OCI-LY3 (cell line): ENCODE measurements at regions not wholly inside any gene's neighbourhood (a gene's known extent, or its start where the extent isn't known, plus 50 kb on each side); places are given as distances from the start of the nearest gene placed in this dataset.

Source experiments
- H2AFZ ChIP-seq: fragments of 200-600, 300-600 bp; shearing (Covaris generic); 2 replicates; pipeline ENCODE4 v1.6.0; 2014; ENCODE audit warnings: antibody characterized with exemption, low read depth, low read length
- H3K27ac ChIP-seq: fragments of 200-600, 300-600 bp; sonication (generic); 2 replicates; pipeline ENCODE4 v1.5.1; 2014; ENCODE audit warnings: mild to moderate bottlenecking, low read length, moderate library complexity, mixed read lengths
- H3K27me3 ChIP-seq: fragments of 200-600, 300-600 bp; sonication (generic); 2 replicates; pipeline ENCODE4 v1.6.1; 2014; ENCODE audit warnings: low read depth, low read length, mixed read lengths
- H3K36me3 ChIP-seq: fragments of 200-600, 300-600 bp; sonication (generic); replicated peaks from 2 replicates; pipeline ENCODE3; 2014; ENCODE audit warnings: low read depth, low read length, mixed read lengths
- H3K4me1 ChIP-seq: fragments of 300-600, 200-600 bp; sonication (generic); 2 replicates; pipeline ENCODE4 v1.6.1; 2014; ENCODE audit warnings: low read length, mixed read lengths
- H3K4me2 ChIP-seq: fragments of 200-600, 300-600 bp; sonication (generic); 2 replicates; pipeline ENCODE4 v1.6.1; 2014; ENCODE audit warnings: low read length, mixed read lengths
- H3K4me3 ChIP-seq: fragments of 300-600, 200-600 bp; sonication (generic); 2 replicates; pipeline ENCODE4 v1.5.1; 2014; ENCODE audit warnings: antibody characterized with exemption, mild to moderate bottlenecking, low read length, moderate library complexity
- H3K79me2 ChIP-seq: fragments of 300-600, 200-600 bp; shearing (Covaris generic); 2 replicates; pipeline ENCODE4 v1.6.1; 2014; ENCODE audit warnings: mild to moderate bottlenecking, low read length, mixed read lengths
- H3K9ac ChIP-seq: fragments of 300-600, 200-600 bp; shearing (Covaris generic); 2 replicates; pipeline ENCODE4 v1.6.0; 2014; ENCODE audit warnings: mild to moderate bottlenecking, low read length, moderate library complexity
- H3K9me3 ChIP-seq: fragments of 200-600, 300-600 bp; shearing (Covaris generic); 2 replicates; pipeline ENCODE4 v1.6.1; 2014; ENCODE audit warnings: low read length, mixed read lengths; ENCODE audit not compliant: insufficient read depth
- H4K20me1 ChIP-seq: fragments of 200-600, 300-600 bp; sonication (generic); 2 replicates; pipeline ENCODE4 v1.6.1; 2016; ENCODE audit warnings: low read length, mixed read lengths; ENCODE audit not compliant: insufficient read depth
- EZH2phosphoT487 ChIP-seq: fragments of 200-600 bp; shearing (Covaris generic); IDR thresholded peaks from 2 replicates; pipeline ENCODE4 v1.6.1; 2018; ENCODE audit warnings: antibody characterized with exemption, mixed run types, low read depth
- TF ChIP-seq, protein P1 (sequence below): fragments of 200-600, 300-600 bp; sonication (generic); IDR thresholded peaks from 2 replicates; pipeline ENCODE4 v1.5.1; 2014; ENCODE audit warnings: antibody characterized with exemption, low read length, low read depth

DNA sequence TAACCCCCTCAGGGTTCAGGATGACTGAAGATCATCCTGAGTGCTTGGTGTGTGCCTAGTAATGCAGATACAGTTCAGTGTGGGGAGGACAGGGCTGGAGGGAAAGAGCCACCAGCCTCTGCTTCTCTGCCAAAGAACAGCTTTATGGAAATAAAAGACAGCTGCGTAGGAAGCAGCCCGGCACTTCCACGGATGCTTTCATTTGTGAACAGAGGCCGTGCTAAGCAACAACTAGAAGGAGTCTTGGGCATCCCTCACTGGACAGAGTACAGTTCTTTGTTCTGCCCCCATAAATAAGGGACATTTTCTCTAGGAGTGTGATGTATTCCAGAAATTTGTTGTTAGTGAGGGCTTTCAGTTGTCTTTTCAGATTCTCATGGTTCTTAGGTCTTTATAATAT is 194.8 kb upstream of the RGMA start:
- H3K4me2 ChIP-seq, result no peak overlapping the region
- H3K27me3 ChIP-seq, result peaks cover 19% of the 10 kb centered on the region; the same call in 1 of the 2 replicates

GRCh38 chr15:93282808-93283207 is 193.8 kb upstream of the RGMA start:
- Histone ChIP-seq H3K9ac (no peak overlapping the region), H3K27ac (no peak overlapping the region), H3K4me2 (no peak overlapping the region), H2AFZ (no peak overlapping the region), H3K36me3 (no peaks in the 10 kb centered on the region), H3K27me3 (peaks cover 19% of the 10 kb centered on the region; the same call in 1 of the 2 replicates), H4K20me1 (no peaks in the 10 kb centered on the region), H3K79me2 (no peaks in the 10 kb centered on the region), H3K4me1 (no peaks in the 10 kb centered on the region), H3K4me3 (no peak overlapping the region), H3K9me3 (no peaks in the 10 kb centered on the region)
- no peak for TF ChIP-seq EZH2phosphoT487
- TF ChIP-seq, protein P1, sequence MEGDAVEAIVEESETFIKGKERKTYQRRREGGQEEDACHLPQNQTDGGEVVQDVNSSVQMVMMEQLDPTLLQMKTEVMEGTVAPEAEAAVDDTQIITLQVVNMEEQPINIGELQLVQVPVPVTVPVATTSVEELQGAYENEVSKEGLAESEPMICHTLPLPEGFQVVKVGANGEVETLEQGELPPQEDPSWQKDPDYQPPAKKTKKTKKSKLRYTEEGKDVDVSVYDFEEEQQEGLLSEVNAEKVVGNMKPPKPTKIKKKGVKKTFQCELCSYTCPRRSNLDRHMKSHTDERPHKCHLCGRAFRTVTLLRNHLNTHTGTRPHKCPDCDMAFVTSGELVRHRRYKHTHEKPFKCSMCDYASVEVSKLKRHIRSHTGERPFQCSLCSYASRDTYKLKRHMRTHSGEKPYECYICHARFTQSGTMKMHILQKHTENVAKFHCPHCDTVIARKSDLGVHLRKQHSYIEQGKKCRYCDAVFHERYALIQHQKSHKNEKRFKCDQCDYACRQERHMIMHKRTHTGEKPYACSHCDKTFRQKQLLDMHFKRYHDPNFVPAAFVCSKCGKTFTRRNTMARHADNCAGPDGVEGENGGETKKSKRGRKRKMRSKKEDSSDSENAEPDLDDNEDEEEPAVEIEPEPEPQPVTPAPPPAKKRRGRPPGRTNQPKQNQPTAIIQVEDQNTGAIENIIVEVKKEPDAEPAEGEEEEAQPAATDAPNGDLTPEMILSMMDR, result no peak

More for the DNA sequence above, 194.8 kb upstream of the RGMA start:
- TF ChIP-seq, protein P1, result no peak
- TF ChIP-seq EZH2phosphoT487, result no peak
- no peak overlapping the region for H3K27ac ChIP-seq
- H3K79me2 ChIP-seq, result no peaks in the 10 kb centered on the region
- H3K4me3 ChIP-seq, result no peak overlapping the region
- H3K4me1 ChIP-seq, result no peaks in the 10 kb centered on the region
- no peaks in the 10 kb centered on the region for H4K20me1 ChIP-seq
- H3K36me3 ChIP-seq, result no peaks in the 10 kb centered on the region
- no peaks in the 10 kb centered on the region for H3K9me3 ChIP-seq
- H3K9ac ChIP-seq, result no peak overlapping the region
- no peak overlapping the region for H2AFZ ChIP-seq

DNA sequence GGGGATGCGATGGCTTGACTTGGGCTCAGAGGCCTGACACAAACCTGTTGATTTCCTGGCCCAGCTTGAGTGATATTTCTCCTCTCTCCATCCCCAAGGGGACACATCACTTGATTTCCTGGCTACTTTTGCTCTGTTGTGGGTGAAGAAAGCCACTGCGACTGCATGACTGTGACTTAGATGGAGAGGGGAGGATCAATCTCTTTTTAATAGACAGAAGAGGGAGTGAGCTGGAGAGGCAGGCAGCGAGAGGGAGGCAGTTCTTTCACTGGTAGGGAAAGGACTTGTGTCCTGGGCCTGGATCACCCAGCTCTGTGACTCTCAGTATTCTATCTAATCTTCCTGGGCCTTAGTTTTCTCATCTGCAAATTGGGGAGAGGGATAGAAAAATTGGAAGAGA is 189.8 kb upstream of the RGMA start:
- Histone ChIP-seq H3K9me3 (no peaks in the 10 kb centered on the region), H3K4me1 (no peaks in the 10 kb centered on the region), H3K36me3 (no peaks in the 10 kb centered on the region), H3K4me3 (no peak overlapping the region), H4K20me1 (no peaks in the 10 kb centered on the region), H3K4me2 (no peak overlapping the region), H3K9ac (no peak overlapping the region), H3K27ac (no peak overlapping the region), H3K79me2 (no peaks in the 10 kb centered on the region), H3K27me3 (0 out of 2 replicates have a peak, but pooled peaks cover 9% of the 10 kb centered on the region), H2AFZ (no peak overlapping the region)
- no peak for TF ChIP-seq EZH2phosphoT487
- TF ChIP-seq, protein P1, result no peak

DNA sequence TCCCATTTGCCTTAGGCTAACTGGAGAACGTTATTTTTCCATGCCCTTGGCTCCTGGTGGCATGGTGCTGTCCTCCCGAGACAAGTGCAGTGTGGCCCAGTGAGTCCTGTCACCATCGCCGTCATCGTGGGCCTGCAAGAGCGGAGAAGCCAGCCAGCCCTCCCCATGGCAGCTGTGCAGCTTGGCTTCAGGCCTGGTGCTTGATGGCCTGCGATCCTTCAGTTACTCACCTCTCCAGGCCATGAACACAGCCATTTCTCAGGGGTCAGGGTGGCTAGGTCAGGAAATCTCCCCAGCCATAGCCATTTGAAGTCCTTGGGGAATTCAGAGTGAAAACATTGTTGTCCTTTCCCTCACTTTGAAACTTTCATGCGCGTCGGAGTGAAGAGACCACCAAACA is 189.0 kb upstream of the RGMA start:
- no peak overlapping the region for H3K9ac ChIP-seq
- H3K79me2 ChIP-seq, result no peaks in the 10 kb centered on the region
- H2AFZ ChIP-seq, result no peak overlapping the region
- TF ChIP-seq, protein P1, result no peak
- TF ChIP-seq EZH2phosphoT487, result no peak
- H4K20me1 ChIP-seq, result no peaks in the 10 kb centered on the region
- no peak overlapping the region for H3K4me2 ChIP-seq
- no peak overlapping the region for H3K4me3 ChIP-seq
- no peaks in the 10 kb centered on the region for H3K4me1 ChIP-seq
- peaks cover 9% of the 10 kb centered on the region; the same call in 1 of the 2 replicates for H3K27me3 ChIP-seq
- no peaks in the 10 kb centered on the region for H3K9me3 ChIP-seq
- H3K36me3 ChIP-seq, result no peaks in the 10 kb centered on the region
- no peak overlapping the region for H3K27ac ChIP-seq
